ENCODE measurements at regions not wholly inside any gene's neighbourhood (a gene's known extent, or its start where the extent isn't known, plus 50 kb on each side); places are given as distances from the start of the nearest gene placed in this dataset.

GRCh38 chr10:80786322-80786721, 248.6 kb downstream of the SH2D4B start:
- H3K36me3 ChIP-seq (ENCODE audit: control insufficient read depth, insufficient read depth, low read length): no peaks in the 10 kb centered on the region
- no peak overlapping the region for H3K9ac ChIP-seq
- no peaks in the 10 kb centered on the region for H3K9me3 ChIP-seq (ENCODE audit: control insufficient read depth, low read length)
- TF ChIP-seq CTCF (IDR thresholded peaks at IDR 0.05): no peak
- no peak overlapping the region for H3K27ac ChIP-seq
- H3K79me2 ChIP-seq: peaks cover 10% of the 10 kb centered on the region
- no peak overlapping the region for H3K4me3 ChIP-seq (ENCODE audit: low read depth, low read length)
- H2AFZ ChIP-seq: no peak overlapping the region
- H3K4me1 ChIP-seq: no peaks in the 10 kb centered on the region
- H3K27me3 ChIP-seq (ENCODE audit: control insufficient read depth, insufficient read depth, low read length): no peaks in the 10 kb centered on the region
- no peak overlapping the region for H3K4me2 ChIP-seq (ENCODE audit: low read length)

- Histone ChIP-seq H2AFZ (no peak overlapping the region), H3K4me1 (no peaks in the 10 kb centered on the region), H3K79me2 (peaks cover 10% of the 10 kb centered on the region), H3K9ac (no peak overlapping the region), H3K27me3 (ENCODE audit: control insufficient read depth, insufficient read depth, low read length) (no peaks in the 10 kb centered on the region), H3K9me3 (ENCODE audit: control insufficient read depth, low read length) (no peaks in the 10 kb centered on the region), H3K4me3 (ENCODE audit: low read depth, low read length) (no peak overlapping the region), H3K4me2 (ENCODE audit: low read length) (no peak overlapping the region), H3K36me3 (ENCODE audit: control insufficient read depth, insufficient read depth, low read length) (no peaks in the 10 kb centered on the region), H3K27ac (no peak overlapping the region)
- TF ChIP-seq CTCF (IDR thresholded peaks at IDR 0.05): no peak
Observed at GRCh38 chr10:80787952-80788351, 250.2 kb downstream of the SH2D4B start.

- Histone ChIP-seq H3K9ac (no peak overlapping the region), H3K27ac (no peak overlapping the region), H3K79me2 (no peaks in the 10 kb centered on the region), H3K27me3 (ENCODE audit: control insufficient read depth, insufficient read depth, low read length) (no peaks in the 10 kb centered on the region), H3K9me3 (ENCODE audit: control insufficient read depth, low read length) (no peaks in the 10 kb centered on the region), H3K4me1 (peaks cover 14% of the 10 kb centered on the region), H2AFZ (no peak overlapping the region), H3K4me3 (ENCODE audit: low read depth, low read length) (no peak overlapping the region), H3K4me2 (ENCODE audit: low read length) (no peak overlapping the region), H3K36me3 (ENCODE audit: control insufficient read depth, insufficient read depth, low read length) (no peaks in the 10 kb centered on the region)
- no peak for TF ChIP-seq CTCF (IDR thresholded peaks at IDR 0.05)
Observed at GRCh38 chr10:80794994-80795393, 257.3 kb downstream of the SH2D4B start.

GRCh38 chr10:80805343-80806020, 267.8 kb downstream of the SH2D4B start:
- Histone ChIP-seq H3K27me3 (ENCODE audit: control insufficient read depth, insufficient read depth, low read length) (no peaks in the 10 kb centered on the region), H3K79me2 (no peaks in the 10 kb centered on the region), H3K4me3 (ENCODE audit: low read depth, low read length) (no peak overlapping the region), H3K9me3 (ENCODE audit: control insufficient read depth, low read length) (no peaks in the 10 kb centered on the region), H2AFZ (no peak overlapping the region), H3K4me2 (ENCODE audit: low read length) (no peak overlapping the region), H3K4me1 (peaks cover 10% of the 10 kb centered on the region), H3K27ac (no peak overlapping the region), H3K9ac (no peak overlapping the region), H3K36me3 (ENCODE audit: control insufficient read depth, insufficient read depth, low read length) (no peaks in the 10 kb centered on the region)
- TF ChIP-seq CTCF (IDR thresholded peaks at IDR 0.05): no peak

- TF ChIP-seq CTCF (IDR thresholded peaks at IDR 0.05): no peak
- Histone ChIP-seq H3K27me3 (ENCODE audit: control insufficient read depth, insufficient read depth, low read length) (no peaks in the 10 kb centered on the region), H3K4me3 (ENCODE audit: low read depth, low read length) (no peak overlapping the region), H3K9me3 (ENCODE audit: control insufficient read depth, low read length) (no peaks in the 10 kb centered on the region), H3K4me1 (no peaks in the 10 kb centered on the region), H3K9ac (no peak overlapping the region), H2AFZ (no peak overlapping the region), H3K4me2 (ENCODE audit: low read length) (no peak overlapping the region), H3K27ac (no peak overlapping the region), H3K36me3 (ENCODE audit: control insufficient read depth, insufficient read depth, low read length) (no peaks in the 10 kb centered on the region), H3K79me2 (no peaks in the 10 kb centered on the region)
Observed at GRCh38 chr10:80814147-80814652, 276.5 kb downstream of the SH2D4B start.
